Omental fat pad (tissue), 3 donors: ENCODE measurements at regions not wholly inside any gene's neighbourhood (a gene's known extent, or its start where the extent isn't known, plus 50 kb on each side); places are given as distances from the start of the nearest gene placed in this dataset.

Experiments
- ATAC-seq: fragments of 150-250 bp; one replicate; pipeline ENCODE4 v1.9.1; 2016; ENCODE audit warnings: mild to moderate bottlenecking, moderate library complexity; ENCODE audit not compliant: low FRiP score
- DNase-seq: peaks from one replicate; pipeline ENCODE4 v3.0.0-alpha.2; 2019; ENCODE audit warnings: low spot score
- TF ChIP-seq, protein P1 (sequence below), 3 donors: fragments of 450-650 bp; IDR thresholded peaks; one replicate each; pipeline ENCODE4 v1.5.1; 2016 to 2017; ENCODE audit warnings: antibody characterized with exemption in 3 of 3, mild to moderate bottlenecking in 3 of 3, moderate library complexity in 2 of 3

GRCh38 chr11:33507356-33507755 is 193.3 kb downstream of the C11orf91 start:
- no peak for ATAC-seq
- TF ChIP-seq, protein P1, sequence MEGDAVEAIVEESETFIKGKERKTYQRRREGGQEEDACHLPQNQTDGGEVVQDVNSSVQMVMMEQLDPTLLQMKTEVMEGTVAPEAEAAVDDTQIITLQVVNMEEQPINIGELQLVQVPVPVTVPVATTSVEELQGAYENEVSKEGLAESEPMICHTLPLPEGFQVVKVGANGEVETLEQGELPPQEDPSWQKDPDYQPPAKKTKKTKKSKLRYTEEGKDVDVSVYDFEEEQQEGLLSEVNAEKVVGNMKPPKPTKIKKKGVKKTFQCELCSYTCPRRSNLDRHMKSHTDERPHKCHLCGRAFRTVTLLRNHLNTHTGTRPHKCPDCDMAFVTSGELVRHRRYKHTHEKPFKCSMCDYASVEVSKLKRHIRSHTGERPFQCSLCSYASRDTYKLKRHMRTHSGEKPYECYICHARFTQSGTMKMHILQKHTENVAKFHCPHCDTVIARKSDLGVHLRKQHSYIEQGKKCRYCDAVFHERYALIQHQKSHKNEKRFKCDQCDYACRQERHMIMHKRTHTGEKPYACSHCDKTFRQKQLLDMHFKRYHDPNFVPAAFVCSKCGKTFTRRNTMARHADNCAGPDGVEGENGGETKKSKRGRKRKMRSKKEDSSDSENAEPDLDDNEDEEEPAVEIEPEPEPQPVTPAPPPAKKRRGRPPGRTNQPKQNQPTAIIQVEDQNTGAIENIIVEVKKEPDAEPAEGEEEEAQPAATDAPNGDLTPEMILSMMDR (IDR thresholded peaks at IDR 0.05), result no peak
- no peak for DNase-seq

GRCh38 chr11:33505093-33505492 is 195.5 kb downstream of the C11orf91 start:
- ATAC-seq, result no peak
- DNase-seq, result no peak
- TF ChIP-seq, protein P1 (IDR thresholded peaks at IDR 0.05), result no peak

DNA sequence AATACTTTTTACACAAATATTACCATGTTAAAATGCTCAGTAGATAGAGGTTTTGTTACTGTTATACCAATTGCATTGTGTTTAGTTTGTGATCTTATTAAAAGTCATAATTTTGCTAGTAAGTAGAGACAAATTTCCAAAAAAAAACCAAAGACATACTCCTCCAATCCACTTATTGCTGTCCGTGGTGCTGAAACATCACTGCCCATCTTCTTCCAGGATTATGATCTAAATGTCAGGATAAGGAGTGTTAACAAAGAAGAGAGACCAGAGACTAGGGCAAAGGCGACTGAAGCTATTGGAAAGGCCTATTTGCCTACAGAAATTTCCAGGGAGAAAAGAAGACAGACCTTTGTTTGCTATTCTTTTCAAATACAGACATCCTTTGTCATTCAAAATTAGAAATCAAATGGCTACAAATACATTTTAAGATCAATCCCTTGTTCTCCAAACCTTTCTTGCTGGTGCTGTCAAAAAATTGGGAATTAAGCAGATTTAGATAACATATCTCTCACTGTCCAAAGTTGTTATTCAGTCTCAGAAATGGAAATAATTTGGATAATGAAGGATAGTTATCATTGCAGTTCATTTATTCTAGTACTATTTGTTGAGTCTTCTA is 199.7 kb downstream of the C11orf91 start:
- ATAC-seq, result no peak
- TF ChIP-seq, protein P1 (IDR thresholded peaks at IDR 0.05), result no peak
- no peak for DNase-seq

GRCh38 chr11:33500332-33500731 is 200.3 kb downstream of the C11orf91 start:
- DNase-seq, result no peak
- TF ChIP-seq, protein P1 (IDR thresholded peaks at IDR 0.05), result no peak
- no peak for ATAC-seq

DNA sequence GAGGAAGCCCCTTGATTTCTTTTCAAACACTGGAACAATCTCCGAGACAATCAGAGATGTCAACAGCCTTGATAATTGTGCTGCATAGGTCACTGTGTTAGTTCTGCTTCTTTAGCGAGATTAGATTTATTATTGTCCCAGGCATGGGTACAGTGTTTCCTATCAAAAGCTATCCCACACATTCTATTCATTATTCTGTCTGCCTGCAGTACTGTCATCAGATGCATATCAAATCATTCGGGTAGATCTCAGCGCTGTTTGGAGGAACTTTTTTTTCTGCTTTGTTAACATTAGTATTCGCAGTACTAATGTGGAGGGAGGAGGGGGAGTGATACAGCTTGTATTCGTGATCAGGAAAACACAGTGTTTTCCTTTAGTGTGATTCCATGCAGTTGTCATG is 208.0 kb downstream of the C11orf91 start:
- TF ChIP-seq, protein P1 (IDR thresholded peaks at IDR 0.05), result no peak
- DNase-seq (no peak), ATAC-seq (no peak)

GRCh38 chr11:33490842-33491370 is 209.7 kb downstream of the C11orf91 start:
- DNase-seq (no peak), ATAC-seq (no peak)
- TF ChIP-seq, protein P1 (IDR thresholded peaks at IDR 0.05), result no peak

GRCh38 chr11:33488971-33489370 is 211.7 kb downstream of the C11orf91 start:
- TF ChIP-seq, protein P1 (IDR thresholded peaks at IDR 0.05), result no peak
- ATAC-seq (no peak), DNase-seq (no peak)
